Karpas-422 (cell line): ENCODE measurements at regions not wholly inside any gene's neighbourhood (a gene's known extent, or its start where the extent isn't known, plus 50 kb on each side); places are given as distances from the start of the nearest gene placed in this dataset. TPM values are rescaled to one million over a fixed set of nuclear protein-coding genes. Genes with fewer than 3 reads are reported as not detected.

Source experiments
- small RNA-seq: library from RNA; depleted of rRNA; stranded (forward); fragments of <200 nt; gene quantifications from one replicate; pipeline ENCODE3, GENCODE V24; 2014

Small RNAs in the stretch of these regions (small RNA-seq; reads per million reads assigned to genes)
- gene AC104619.4 (not detected), gene RF00026 (not detected)
